Uterus (tissue), 2 donors: ENCODE measurements at regions not wholly inside any gene's neighbourhood (a gene's known extent, or its start where the extent isn't known, plus 50 kb on each side); places are given as distances from the start of the nearest gene placed in this dataset.

Experiments used
- CTCF ChIP-seq, 4 experiments: fragments of 200-600 bp in 2 of 4; fragments of 450-650 bp in 2 of 4; sonication (generic) in 2 of 4; IDR thresholded peaks; one replicate each; pipeline ENCODE4 v1.5.1; 2016 to 2019; ENCODE audit warnings: antibody characterized with exemption in 4 of 4, mild to moderate bottlenecking in 2 of 4, moderate library complexity in 1 of 4
- POLR2A ChIP-seq, 2 donors: fragments of 450-650 bp; IDR thresholded peaks; one replicate each; pipeline ENCODE4 v1.6.1; 2016; ENCODE audit warnings: antibody characterized with exemption in 2 of 2, mild to moderate bottlenecking in 1 of 2, moderate library complexity in 1 of 2

DNA sequence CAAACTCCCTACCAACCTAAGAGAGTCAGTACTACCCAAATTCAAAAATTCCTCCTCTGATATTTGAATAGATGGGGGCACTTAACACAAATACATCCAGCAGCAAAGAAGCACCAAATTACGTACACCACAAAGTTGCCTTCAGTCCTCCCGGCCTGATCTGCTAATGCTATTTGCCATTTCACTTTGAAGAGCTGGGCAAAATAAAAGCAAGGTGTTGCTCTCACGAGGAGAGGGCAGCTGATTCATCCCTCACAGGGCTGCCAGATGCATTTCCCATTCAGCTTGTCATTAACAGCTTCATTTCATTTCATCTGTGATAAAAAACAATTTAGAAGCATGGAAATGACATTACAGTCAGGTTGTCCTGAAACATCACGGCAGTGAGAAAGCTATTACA, 283.4 kb upstream of the VEPH1 start:
- no peak for TF ChIP-seq CTCF (IDR thresholded peaks at IDR 0.05)
- no peak for TF ChIP-seq POLR2A (IDR thresholded peaks at IDR 0.05)
